H7 (cell line): ENCODE measurements at regions not wholly inside any gene's neighbourhood (a gene's known extent, or its start where the extent isn't known, plus 50 kb on each side); places are given as distances from the start of the nearest gene placed in this dataset.

Source experiments
- DNase-seq: peaks from one replicate; pipeline ENCODE4 v3.0.0; 2012
- H3K27me3 ChIP-seq: 2 replicates; pipeline ENCODE4 v1.6.0; 2011; ENCODE audit warnings: mild to moderate bottlenecking, low read length; ENCODE audit not compliant: control insufficient read depth, insufficient read depth
- H3K36me3 ChIP-seq: replicated peaks from 2 replicates; pipeline ENCODE4 v1.5.1; 2011; ENCODE audit warnings: low read length; ENCODE audit not compliant: control insufficient read depth, insufficient read depth
- H3K4me3 ChIP-seq: 2 replicates; pipeline ENCODE4 v1.5.1; 2011; ENCODE audit warnings: low read depth, mild to moderate bottlenecking, control low read depth, low read length, moderate library complexity; ENCODE audit not compliant: insufficient read depth

DNA sequence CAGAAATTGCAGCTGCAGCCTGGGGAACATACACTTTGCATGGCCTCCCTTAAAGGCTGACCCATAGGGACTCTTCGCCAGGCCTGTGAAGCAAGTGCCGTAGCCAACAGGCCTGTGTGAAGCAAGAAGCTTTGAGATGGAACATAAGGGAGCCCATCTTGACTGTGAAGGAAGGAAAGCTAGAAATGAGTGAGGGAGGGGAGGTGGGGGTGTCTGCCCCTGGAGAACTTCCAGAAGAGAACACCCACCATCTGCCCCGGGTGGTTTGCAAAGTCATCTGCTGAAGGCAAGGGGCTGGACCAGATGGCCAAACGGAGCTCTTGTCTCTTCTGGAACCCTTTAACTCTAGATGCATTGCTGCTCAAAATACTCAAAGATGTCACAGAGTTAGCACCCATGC, 103.3 kb upstream of the GRIK3 start:
- Histone ChIP-seq H3K4me3 (no peak overlapping the region), H3K36me3 (no peaks in the 10 kb centered on the region), H3K27me3 (no peaks in the 10 kb centered on the region)
- DNase-seq = no peak

DNA sequence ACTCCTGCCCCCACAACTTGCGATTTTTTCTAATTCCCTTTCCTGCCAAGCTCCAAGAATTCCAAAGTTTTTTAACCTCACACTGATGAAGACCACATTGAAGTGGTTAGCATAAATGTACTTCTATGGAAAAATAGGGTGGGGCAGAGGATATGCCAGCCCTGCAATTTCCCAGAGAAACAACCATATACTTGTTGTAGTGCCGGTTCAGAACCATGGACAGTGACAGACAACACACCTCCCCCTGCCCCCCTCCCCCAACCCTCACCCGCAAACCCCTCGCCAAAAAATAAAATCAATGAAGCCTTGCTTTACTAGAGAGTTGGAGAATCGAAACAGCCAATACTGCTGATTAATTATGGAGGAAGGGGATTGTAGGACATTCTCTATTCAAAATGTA, 109.5 kb upstream of the GRIK3 start:
- Histone ChIP-seq H3K27me3 (no peaks in the 10 kb centered on the region; the same call in 1 of the 2 replicates), H3K4me3 (no peak overlapping the region), H3K36me3 (no peaks in the 10 kb centered on the region)
- peak; percentile 72 for DNase-seq

DNA sequence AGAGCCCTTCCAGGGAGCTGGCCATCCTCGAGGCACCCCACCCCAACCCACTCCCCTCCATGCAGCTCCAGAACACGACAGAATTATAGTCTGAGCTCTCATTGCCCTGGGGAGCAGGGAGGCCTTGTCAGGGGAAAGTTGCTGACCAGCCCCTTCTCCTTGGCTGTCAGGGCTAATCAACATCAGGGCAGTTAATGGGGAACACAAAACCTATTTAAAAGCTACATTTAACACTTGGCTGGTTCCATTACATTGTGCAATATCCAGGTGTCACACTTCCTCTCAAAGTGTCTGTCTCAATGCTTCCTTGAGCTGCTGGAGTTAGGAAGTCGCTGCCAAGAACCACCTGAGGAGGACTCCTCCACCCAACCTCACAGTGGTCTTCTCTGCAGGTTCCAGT, 111.8 kb upstream of the GRIK3 start:
- Histone ChIP-seq H3K4me3 (no peak overlapping the region), H3K36me3 (no peaks in the 10 kb centered on the region), H3K27me3 (no peaks in the 10 kb centered on the region; the same call in 1 of the 2 replicates)
- no peak for DNase-seq

DNA sequence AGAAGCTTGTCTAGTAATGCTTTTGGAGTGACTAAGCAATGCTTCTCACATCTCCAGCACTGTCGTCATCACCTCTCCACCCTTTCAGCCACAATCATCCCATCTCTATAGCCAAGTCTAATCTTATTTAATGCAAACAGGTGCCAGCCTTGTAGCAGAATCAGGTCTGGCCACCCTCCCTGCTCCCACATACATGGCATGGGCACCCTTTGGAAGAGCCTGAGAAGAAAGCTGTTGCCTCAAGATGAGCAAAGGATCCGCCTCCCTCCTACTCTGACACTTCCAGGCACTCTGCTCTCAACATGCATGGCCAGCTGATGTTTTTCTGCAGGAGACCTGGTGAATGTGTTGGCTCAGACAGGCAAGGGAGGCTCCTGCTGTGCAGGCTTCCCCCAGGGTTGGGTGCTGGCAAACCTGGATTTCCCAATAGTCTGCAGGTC, 113.1 kb upstream of the GRIK3 start:
- H3K27me3 ChIP-seq = no peaks in the 10 kb centered on the region; the same call in 1 of the 2 replicates
- H3K4me3 ChIP-seq = no peak overlapping the region
- DNase-seq = no peak
- H3K36me3 ChIP-seq = no peaks in the 10 kb centered on the region

GRCh38 chr1:37147906-37148305, 113.6 kb upstream of the GRIK3 start:
- Histone ChIP-seq H3K4me3 (no peak overlapping the region), H3K27me3 (no peaks in the 10 kb centered on the region; the same call in 1 of the 2 replicates), H3K36me3 (no peaks in the 10 kb centered on the region)
- DNase-seq = no peak

- no peaks in the 10 kb centered on the region for H3K36me3 ChIP-seq
- H3K4me3 ChIP-seq = no peak overlapping the region
- no peaks in the 10 kb centered on the region; the same call in 1 of the 2 replicates for H3K27me3 ChIP-seq
- no peak for DNase-seq
Observed at GRCh38 chr1:37148663-37149062, 114.3 kb upstream of the GRIK3 start.

- no peak overlapping the region for H3K4me3 ChIP-seq
- H3K36me3 ChIP-seq = no peaks in the 10 kb centered on the region
- DNase-seq = no peak
- H3K27me3 ChIP-seq = no peaks in the 10 kb centered on the region; the same call in 1 of the 2 replicates
Observed at GRCh38 chr1:37149296-37149695, 115.0 kb upstream of the GRIK3 start.

- no peak for DNase-seq
- no peak overlapping the region for H3K4me3 ChIP-seq
- no peaks in the 10 kb centered on the region; the same call in 1 of the 2 replicates for H3K27me3 ChIP-seq
- H3K36me3 ChIP-seq = no peaks in the 10 kb centered on the region
Observed at GRCh38 chr1:37150986-37151385, 116.7 kb upstream of the GRIK3 start.

DNA sequence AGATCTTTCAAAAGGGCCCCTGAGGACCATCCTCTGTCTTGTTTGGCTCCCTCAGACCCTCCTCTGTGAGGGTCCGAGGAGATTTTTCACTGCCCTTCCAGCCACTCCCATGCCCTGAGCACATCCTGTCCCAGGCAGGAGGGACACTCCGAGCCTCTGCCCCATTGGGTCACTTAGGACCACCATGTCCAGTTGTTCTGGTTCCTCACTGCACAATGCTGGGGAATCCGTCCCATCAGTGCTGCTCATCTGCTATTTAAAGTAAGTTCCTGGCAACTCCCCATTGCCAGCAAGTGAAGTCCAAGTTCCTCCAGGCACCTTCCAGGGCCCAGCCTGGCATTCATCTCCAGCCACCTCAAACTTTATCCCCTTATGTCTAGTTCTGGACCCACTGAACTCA, 117.5 kb upstream of the GRIK3 start:
- no peaks in the 10 kb centered on the region; the same call in 1 of the 2 replicates for H3K27me3 ChIP-seq
- no peak for DNase-seq
- no peaks in the 10 kb centered on the region for H3K36me3 ChIP-seq
- H3K4me3 ChIP-seq = no peak overlapping the region

DNA sequence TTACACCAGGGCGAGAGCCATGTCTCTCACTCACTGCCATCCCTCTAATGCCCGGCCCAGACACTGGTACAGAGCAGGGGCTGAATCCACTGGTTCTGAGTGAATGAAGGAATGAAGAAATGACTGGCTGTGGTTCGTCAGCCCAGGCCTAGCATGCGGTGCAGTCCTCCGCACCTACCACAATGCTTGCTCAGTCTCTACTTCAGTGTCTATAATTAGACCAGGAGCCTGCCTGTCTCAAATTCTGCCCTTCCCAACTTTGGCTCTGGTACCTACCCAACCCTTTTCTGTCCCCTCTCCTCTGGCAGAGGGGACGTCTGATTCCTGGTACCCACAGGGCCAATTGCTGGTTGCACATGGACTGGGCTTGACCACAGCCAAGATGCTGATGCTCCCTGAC, 118.2 kb upstream of the GRIK3 start:
- Histone ChIP-seq H3K27me3 (no peaks in the 10 kb centered on the region; the same call in 1 of the 2 replicates), H3K4me3 (no peak overlapping the region), H3K36me3 (no peaks in the 10 kb centered on the region)
- DNase-seq = no peak

GRCh38 chr1:37153116-37154100, 119.1 kb upstream of the GRIK3 start:
- no peaks in the 10 kb centered on the region; the same call in 1 of the 2 replicates for H3K27me3 ChIP-seq
- H3K4me3 ChIP-seq = no peak overlapping the region
- H3K36me3 ChIP-seq = no peaks in the 10 kb centered on the region
- no peak for DNase-seq

DNA sequence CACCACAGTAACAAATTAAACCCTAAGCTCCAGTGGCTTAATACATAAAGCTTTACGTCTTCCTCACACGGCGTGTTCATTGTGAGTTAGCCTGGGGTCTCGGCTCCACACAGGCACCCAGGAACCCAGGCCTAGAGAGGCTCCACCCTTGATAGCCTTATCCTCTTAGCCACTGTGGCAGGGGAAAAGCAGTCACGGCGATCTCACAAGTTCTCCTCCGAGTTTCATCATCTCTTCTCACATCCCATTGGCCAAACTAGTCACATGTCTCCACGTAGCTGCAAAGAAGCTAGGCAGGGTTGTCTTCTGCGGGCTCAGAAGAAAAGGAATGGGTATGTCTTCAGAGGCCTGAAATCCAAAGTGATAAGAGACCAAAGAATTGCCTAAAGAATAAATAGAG, 122.3 kb upstream of the GRIK3 start:
- Histone ChIP-seq H3K4me3 (no peak overlapping the region), H3K36me3 (no peaks in the 10 kb centered on the region), H3K27me3 (no peaks in the 10 kb centered on the region; the same call in 1 of the 2 replicates)
- DNase-seq = no peak

DNA sequence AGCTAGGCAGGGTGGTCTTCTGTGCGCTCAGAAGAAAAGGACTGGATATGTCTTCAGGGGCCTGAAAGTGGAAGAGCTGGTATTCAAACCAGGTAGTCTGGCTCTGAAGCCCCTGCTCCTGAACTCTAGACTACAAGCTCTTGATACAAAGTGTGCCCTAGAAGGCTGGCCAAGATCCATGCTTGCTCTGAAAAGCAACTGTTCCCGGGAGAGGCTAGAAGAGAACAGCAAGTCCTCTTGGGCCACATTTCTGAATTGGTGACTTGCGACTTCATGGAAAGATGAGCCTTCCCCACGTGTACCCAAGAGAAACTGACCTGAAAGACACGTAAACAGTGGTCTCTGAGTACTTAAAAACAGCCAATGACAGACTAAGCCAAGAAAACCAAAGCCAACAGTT, 123.3 kb upstream of the GRIK3 start:
- DNase-seq = no peak
- Histone ChIP-seq H3K27me3 (no peaks in the 10 kb centered on the region; the same call in 1 of the 2 replicates), H3K4me3 (no peak overlapping the region), H3K36me3 (no peaks in the 10 kb centered on the region)

DNA sequence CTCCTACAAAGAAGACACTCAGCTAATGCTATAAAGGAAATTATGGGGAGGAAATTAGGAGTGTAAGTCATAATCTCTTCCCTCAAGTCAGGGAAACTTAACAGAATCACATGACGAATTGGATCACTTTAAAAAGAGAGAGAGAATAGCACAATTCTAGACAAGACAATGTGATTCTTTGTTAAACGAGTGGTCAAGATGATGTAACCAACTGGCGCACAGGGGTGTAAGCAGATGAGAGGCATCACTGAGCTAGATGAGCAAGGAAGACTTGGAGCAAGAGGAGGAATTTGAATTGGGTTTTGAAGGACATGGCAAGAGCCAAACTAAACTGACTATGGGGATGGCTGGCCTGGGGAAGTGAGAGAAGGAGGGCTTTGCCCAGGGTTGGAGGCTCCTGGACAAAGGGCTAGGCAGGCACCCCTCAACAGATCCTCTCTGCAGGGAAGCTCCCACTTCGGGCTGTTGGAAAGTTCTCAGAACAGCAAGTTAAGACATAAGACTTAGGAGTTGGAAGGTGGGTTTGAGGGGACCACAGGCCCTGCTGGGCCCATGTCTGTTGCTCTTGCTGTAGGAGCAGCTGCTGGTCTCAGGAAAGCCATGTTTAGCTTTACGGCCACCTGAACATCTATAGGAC, 123.9 kb upstream of the GRIK3 start:
- Histone ChIP-seq H3K36me3 (no peaks in the 10 kb centered on the region), H3K27me3 (no peaks in the 10 kb centered on the region; the same call in 1 of the 2 replicates), H3K4me3 (no peak overlapping the region)
- DNase-seq = no peak

DNA sequence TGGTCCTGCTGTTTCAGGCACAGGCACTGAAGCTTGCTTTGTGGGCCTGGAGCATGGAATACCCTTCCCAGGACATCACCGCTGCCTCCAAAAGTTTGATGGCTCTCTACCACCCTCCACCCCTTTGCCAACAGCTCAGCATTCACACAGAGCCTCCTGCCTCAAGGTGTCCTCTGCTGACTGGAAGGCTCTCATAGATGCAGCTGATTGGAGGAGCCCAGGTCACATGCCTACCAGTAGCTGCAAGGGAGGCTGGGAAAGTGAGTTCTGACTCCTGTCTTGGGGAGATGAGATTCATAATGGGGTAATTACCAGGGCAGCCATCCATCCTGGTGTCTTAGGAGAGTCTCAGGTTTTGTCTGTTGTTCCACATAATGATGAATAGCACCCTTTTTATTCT, 124.8 kb upstream of the GRIK3 start:
- no peaks in the 10 kb centered on the region; the same call in 1 of the 2 replicates for H3K27me3 ChIP-seq
- DNase-seq = no peak
- H3K36me3 ChIP-seq = no peaks in the 10 kb centered on the region
- H3K4me3 ChIP-seq = no peak overlapping the region
